NCI-H1417 (cell line): ENCODE measurements at regions not wholly inside any gene's neighbourhood (a gene's known extent, or its start where the extent isn't known, plus 50 kb on each side); places are given as distances from the start of the nearest gene placed in this dataset.

Source experiments
- DNase-seq, 3 experiments: peaks; one replicate each; lab custom pipeline; 2025; lab: John Stamatoyannopoulos, UW

- DNase-seq, result no peak
These were observed 57.3 kb upstream of the CBLN2 start for GRCh38 chr18:72601481-72601880.
